ENCODE measurements at regions not wholly inside any gene's neighbourhood (a gene's known extent, or its start where the extent isn't known, plus 50 kb on each side); places are given as distances from the start of the nearest gene placed in this dataset.
A peak's percentile ranks its signal among the peaks of the same experiment; 100 is the strongest.

GRCh38 chr11:45583981-45584566 is 81.3 kb downstream of the CHST1 start:
- H3K4me3 ChIP-seq (ENCODE audit: low read depth, low read length) = no peak overlapping the region
- in situ Hi-C loops (cut with HindIII; ENCODE audit: low sequenced_read_pairs) = no loop called here
- no peak for TF ChIP-seq CTCF (IDR thresholded peaks at IDR 0.05; ENCODE audit: low read depth, low read length)
- DNase-seq (ENCODE audit: low read depth, low spot score) = no peak

- in situ Hi-C loops (cut with HindIII; ENCODE audit: low sequenced_read_pairs) = no loop called here
- TF ChIP-seq CTCF (IDR thresholded peaks at IDR 0.05; ENCODE audit: low read depth, low read length) = no peak
- no peak overlapping the region for H3K4me3 ChIP-seq (ENCODE audit: low read depth, low read length)
- DNase-seq (ENCODE audit: low read depth, low spot score) = peak; percentile 29
Observed at GRCh38 chr11:45580399-45580798, 85.0 kb downstream of the CHST1 start.

- in situ Hi-C loops (cut with HindIII; ENCODE audit: low sequenced_read_pairs) = no loop called here
- DNase-seq (ENCODE audit: low read depth, low spot score) = no peak
- no peak for TF ChIP-seq CTCF (IDR thresholded peaks at IDR 0.05; ENCODE audit: low read depth, low read length)
- H3K4me3 ChIP-seq (ENCODE audit: low read depth, low read length) = no peak overlapping the region
Observed at GRCh38 chr11:45578316-45578715, 87.1 kb downstream of the CHST1 start.

- no peak for TF ChIP-seq CTCF (IDR thresholded peaks at IDR 0.05; ENCODE audit: low read depth, low read length)
- no peak for DNase-seq (ENCODE audit: low read depth, low spot score)
- in situ Hi-C loops (cut with HindIII; ENCODE audit: low sequenced_read_pairs) = no loop called here
- no peak overlapping the region for H3K4me3 ChIP-seq (ENCODE audit: low read depth, low read length)
Observed at GRCh38 chr11:45577752-45578151, 87.7 kb downstream of the CHST1 start.

- DNase-seq (ENCODE audit: low read depth, low spot score) = no peak
- TF ChIP-seq CTCF (IDR thresholded peaks at IDR 0.05; ENCODE audit: low read depth, low read length) = no peak
- in situ Hi-C loops (cut with HindIII; ENCODE audit: low sequenced_read_pairs) = no loop called here
Observed at GRCh38 chr11:45576461-45577215, 88.8 kb downstream of the CHST1 start.

GRCh38 chr11:45573728-45574127 is 91.7 kb downstream of the CHST1 start:
- H3K4me3 ChIP-seq (ENCODE audit: low read depth, low read length) = no peak overlapping the region
- no peak for DNase-seq (ENCODE audit: low read depth, low spot score)
- no peak for TF ChIP-seq CTCF (IDR thresholded peaks at IDR 0.05; ENCODE audit: low read depth, low read length)
- in situ Hi-C loops (cut with HindIII; ENCODE audit: low sequenced_read_pairs) = no loop called here

More at GRCh38 chr11:45576461-45577215, 88.8 kb downstream of the CHST1 start:
- H3K4me3 ChIP-seq (ENCODE audit: low read depth, low read length) = no peak overlapping the region

All from astrocyte of the spinal cord (primary cell).